HEK293 (cell line): ENCODE measurements at regions not wholly inside any gene's neighbourhood (a gene's known extent, or its start where the extent isn't known, plus 50 kb on each side); places are given as distances from the start of the nearest gene placed in this dataset.
"Not testable (repeated sequence)": the region's sequence is repeated elsewhere in the genome, so short reads cannot be mapped to it uniquely, and the experiment has no call there.

Experiments
- CTCF ChIP-seq: fragments of 450-650 bp; formaldehyde crosslinking; IDR thresholded peaks from 2 replicates; pipeline ENCODE4 v1.5.1; 2016; ENCODE audit warnings: missing biosample characterization, missing genetic modification characterization
- ZBTB21 ChIP-seq: fragments of 450-650 bp; formaldehyde crosslinking; IDR thresholded peaks from 2 replicates; pipeline ENCODE4 v1.5.1; 2017; ENCODE audit warnings: missing biosample characterization, missing genetic modification characterization
- ZFP3 ChIP-seq: fragments of 450-650 bp; formaldehyde crosslinking; IDR thresholded peaks from 2 replicates; pipeline ENCODE4 v1.5.1; 2016; ENCODE audit warnings: low read depth, missing biosample characterization, missing genetic modification characterization
- ZNF677 ChIP-seq: fragments of 450-650 bp; IDR thresholded peaks from 2 replicates; pipeline ENCODE4 v1.5.0; 2018; ENCODE audit warnings: missing biosample characterization, mild to moderate bottlenecking, missing genetic modification characterization, moderate library complexity
- ZSCAN4 ChIP-seq: fragments of 450-650 bp; formaldehyde crosslinking; IDR thresholded peaks from 2 replicates; pipeline ENCODE4 v1.5.1; 2017; ENCODE audit warnings: missing biosample characterization, missing genetic modification characterization

- not testable (repeated sequence) for TF ChIP-seq CTCF (tag by site-specific recombination); ZNF677 (tag by site-specific recombination); ZSCAN4; ZFP3 (tag by site-specific recombination); ZBTB21
Measured at GRCh38 chr16:22586732-22587131, 76.0 kb downstream of the NPIPB5 start.
